Lung microvascular endothelial cell (primary cell): ENCODE measurements at regions not wholly inside any gene's neighbourhood (a gene's known extent, or its start where the extent isn't known, plus 50 kb on each side); places are given as distances from the start of the nearest gene placed in this dataset.
"Not testable (repeated sequence)": the region's sequence is repeated elsewhere in the genome, so short reads cannot be mapped to it uniquely, and the experiment has no call there.

Experiments used
- DNase-seq, 2 donors: peaks; one replicate each; pipeline versions ENCODE4 v3.0.0 to v3.0.0-alpha.2; 2010; ENCODE audit warnings: low read depth in 2 of 2

GRCh38 chr5:127133071-127133470, 59.8 kb upstream of the C5orf63 start:
- DNase-seq = peak; percentile 87 to 92

GRCh38 chr5:127136908-127137307, 63.6 kb upstream of the C5orf63 start:
- no peak for DNase-seq

GRCh38 chr5:127143722-127144121, 70.4 kb upstream of the C5orf63 start:
- no peak for DNase-seq

GRCh38 chr5:127153031-127153430, 79.7 kb upstream of the C5orf63 start:
- DNase-seq = no peak

GRCh38 chr5:127153521-127153920, 80.2 kb upstream of the C5orf63 start:
- DNase-seq = no peak

GRCh38 chr5:127163750-127164149, 90.4 kb upstream of the C5orf63 start:
- DNase-seq = no peak

- DNase-seq = peak in 1 of 2 donors; percentile 20
Measured at GRCh38 chr5:127170918-127171600, 97.8 kb upstream of the C5orf63 start.

GRCh38 chr5:127176769-127177168, 103.5 kb upstream of the C5orf63 start:
- no peak for DNase-seq

- not testable (repeated sequence) for DNase-seq
Measured at GRCh38 chr5:127182631-127183030, 108.0 kb upstream of the MEGF10 start.

GRCh38 chr5:127183332-127183731, 107.3 kb upstream of the MEGF10 start:
- no peak for DNase-seq

GRCh38 chr5:127184851-127185250, 105.7 kb upstream of the MEGF10 start:
- DNase-seq = no peak

- no peak for DNase-seq
Measured at GRCh38 chr5:127186657-127187056, 103.9 kb upstream of the MEGF10 start.

- DNase-seq = no peak
Measured at GRCh38 chr5:127187706-127188105, 102.9 kb upstream of the MEGF10 start.

GRCh38 chr5:127192150-127192549, 98.4 kb upstream of the MEGF10 start:
- no peak for DNase-seq

- no peak for DNase-seq
Measured at GRCh38 chr5:127192836-127193338, 97.7 kb upstream of the MEGF10 start.

- no peak for DNase-seq
Measured at GRCh38 chr5:127196042-127196441, 94.6 kb upstream of the MEGF10 start.

- not testable (repeated sequence) for DNase-seq
Measured at GRCh38 chr5:127197402-127198167, 93.0 kb upstream of the MEGF10 start.

- not testable (repeated sequence) for DNase-seq
Measured at GRCh38 chr5:127202738-127203137, 87.9 kb upstream of the MEGF10 start.

- peak in 1 of 2 donors; percentile 26 for DNase-seq
Measured at GRCh38 chr5:127203818-127204217, 86.8 kb upstream of the MEGF10 start.

GRCh38 chr5:127205147-127205546, 85.4 kb upstream of the MEGF10 start:
- DNase-seq = no peak

GRCh38 chr5:127206320-127207113, 84.1 kb upstream of the MEGF10 start:
- peak; percentile 86 to 90 for DNase-seq

- peak in 1 of 2 donors; percentile 29 for DNase-seq
Measured at GRCh38 chr5:127210042-127210441, 80.6 kb upstream of the MEGF10 start.
